ENCODE measurements at regions not wholly inside any gene's neighbourhood (a gene's known extent, or its start where the extent isn't known, plus 50 kb on each side); places are given as distances from the start of the nearest gene placed in this dataset.

GRCh38 chr7:18352339-18353255 is 143.0 kb upstream of the HDAC9 start:
- peak in 3 of 4 experiments; percentile 28 to 37 (median 36) for TF ChIP-seq CTCF (IDR thresholded peaks at IDR 0.05)
- TF ChIP-seq EP300 (IDR thresholded peaks at IDR 0.05): no peak
- no peak for TF ChIP-seq POLR2A (IDR thresholded peaks at IDR 0.05)
- TF ChIP-seq POLR2AphosphoS5 (IDR thresholded peaks at IDR 0.05): no peak
- Histone ChIP-seq H3K4me1 (peaks cover 0 to 21% (median 19%) of the 10 kb centered on the region in 4 donors), H3K4me3 (peak overlapping the region in 1 of 4 donors; percentile 6), H3K9me3 (no peaks in the 10 kb centered on the region), H3K27ac (no peak overlapping the region), H3K36me3 (no peaks in the 10 kb centered on the region), H3K27me3 (no peaks in the 10 kb centered on the region)
- no peak for DNase-seq
- 49 to 66% methylated on average over 7 of the region's 7 CpGs for WGBS, 2 donors
- intact Hi-C loops (cut with DNase I): loop anchor here (5.0 kb wide), 2 partner anchors 220 to 1315 kb away; no protein-coding TSS in a partner anchor

- TF ChIP-seq POLR2A (IDR thresholded peaks at IDR 0.05) (no peak), POLR2AphosphoS5 (IDR thresholded peaks at IDR 0.05) (no peak), EP300 (IDR thresholded peaks at IDR 0.05) (no peak), CTCF (IDR thresholded peaks at IDR 0.05) (no peak)
- 59 to 82% methylated on average over 3 of the region's 3 CpGs for WGBS, 2 donors
- Histone ChIP-seq H3K27me3 (no peaks in the 10 kb centered on the region), H3K36me3 (no peaks in the 10 kb centered on the region), H3K27ac (no peak overlapping the region), H3K4me3 (no peak overlapping the region), H3K9me3 (no peaks in the 10 kb centered on the region), H3K4me1 (peaks cover 0 to 21% (median 19%) of the 10 kb centered on the region in 4 donors)
- intact Hi-C loops (cut with DNase I): loop anchor here (5.0 kb wide), 2 partner anchors 219 to 1314 kb away; no protein-coding TSS in a partner anchor
- DNase-seq: no peak
These were observed 142.2 kb upstream of the HDAC9 start for GRCh38 chr7:18353339-18353738.

GRCh38 chr7:18354108-18355085 is 141.2 kb upstream of the HDAC9 start:
- Histone ChIP-seq H3K27me3 (no peaks in the 10 kb centered on the region), H3K4me1 (peaks cover 0 to 21% (median 19%) of the 10 kb centered on the region in 4 donors), H3K9me3 (no peaks in the 10 kb centered on the region), H3K27ac (no peak overlapping the region), H3K4me3 (no peak overlapping the region), H3K36me3 (no peaks in the 10 kb centered on the region)
- WGBS, 2 donors: 85 to 89% methylated on average over 6 of the region's 6 CpGs
- DNase-seq: no peak
- intact Hi-C loops (cut with DNase I): loop anchor here (5.0 kb wide), 3 partner anchors 218 to 1313 kb away; no protein-coding TSS in a partner anchor
- TF ChIP-seq CTCF (IDR thresholded peaks at IDR 0.05) (no peak), POLR2AphosphoS5 (IDR thresholded peaks at IDR 0.05) (no peak), POLR2A (IDR thresholded peaks at IDR 0.05) (no peak), EP300 (IDR thresholded peaks at IDR 0.05) (no peak)

DNA sequence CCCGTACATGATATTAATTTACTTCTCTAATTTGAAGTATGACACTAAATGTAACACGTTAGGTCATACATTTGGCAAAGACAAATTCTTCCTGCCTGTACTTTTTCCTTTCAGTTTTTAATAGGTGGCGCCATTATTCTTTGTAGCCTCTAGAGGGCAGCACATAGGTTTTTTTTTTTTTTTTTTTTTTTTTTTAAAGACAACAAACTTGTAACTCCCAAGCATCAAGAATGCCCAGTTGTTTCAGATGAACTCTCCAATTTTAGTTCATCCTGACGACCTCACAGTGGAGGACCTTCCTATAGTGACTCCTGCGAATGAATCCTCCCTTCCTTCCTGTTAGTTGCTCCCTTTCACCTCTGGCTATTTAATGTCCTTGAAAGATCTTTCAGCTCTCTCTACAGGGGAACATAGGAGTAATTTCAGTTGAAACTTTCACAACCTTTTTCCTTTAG is 139.3 kb upstream of the HDAC9 start:
- 4 to 8% methylated on average over 5 of the region's 5 CpGs for WGBS, 2 donors
- Histone ChIP-seq H3K9me3 (no peaks in the 10 kb centered on the region), H3K36me3 (no peaks in the 10 kb centered on the region), H3K27ac (no peak overlapping the region), H3K4me3 (no peak overlapping the region), H3K4me1 (peaks cover 0 to 21% (median 19%) of the 10 kb centered on the region in 4 donors), H3K27me3 (no peaks in the 10 kb centered on the region)
- intact Hi-C loops (cut with DNase I): loop anchor here (5.0 kb wide), 1 partner anchor 311 kb away; no protein-coding TSS in a partner anchor
- TF ChIP-seq POLR2AphosphoS5 (IDR thresholded peaks at IDR 0.05) (no peak), POLR2A (IDR thresholded peaks at IDR 0.05) (no peak), CTCF (IDR thresholded peaks at IDR 0.05) (peak; percentile 10 to 52 (median 29))
- DNase-seq: no peak
